HepG2 (cell line): ENCODE measurements at regions not wholly inside any gene's neighbourhood (a gene's known extent, or its start where the extent isn't known, plus 50 kb on each side); places are given as distances from the start of the nearest gene placed in this dataset.

ENCODE experiments used
- ARID4A ChIP-seq: sonication (generic); formaldehyde crosslinking; IDR thresholded peaks from 2 replicates; pipeline ENCODE4 v1.5.0; 2020; ENCODE audit warnings: mild to moderate bottlenecking, missing genetic modification reagents, borderline replicate concordance
- ETV6 ChIP-seq: sonication (generic); formaldehyde crosslinking; conservative IDR thresholded peaks from 2 replicates; pipeline ENCODE4 v1.4.0; 2020; ENCODE audit warnings: missing genetic modification reagents
- GZF1 ChIP-seq: sonication (generic); formaldehyde crosslinking; IDR thresholded peaks from 2 replicates; pipeline ENCODE4 v1.5.1; 2020; ENCODE audit warnings: mild to moderate bottlenecking, missing genetic modification reagents
- HES4 ChIP-seq: sonication (generic); formaldehyde crosslinking; IDR thresholded peaks from 2 replicates; pipeline ENCODE4 v1.9.0; 2021; ENCODE audit warnings: mild to moderate bottlenecking, missing genetic modification reagents, borderline replicate concordance
- IKZF5 ChIP-seq: IDR thresholded peaks from 2 replicates; pipeline ENCODE4 v1.6.1; 2018; ENCODE audit warnings: missing genetic modification reagents, mild to moderate bottlenecking, missing compliant biosample characterization
- KAT2B ChIP-seq: fragments of 150-350 bp; IDR thresholded peaks from 2 replicates; pipeline ENCODE4 v1.6.1; 2014; ENCODE audit warnings: low read depth, low read length, borderline replicate concordance
- MAZ ChIP-seq, 2 experiments: sonication (generic) in 1 of 2; formaldehyde crosslinking in 1 of 2; IDR thresholded peaks; 2 replicates each; pipeline versions ENCODE4 v1.5.0 to v1.6.1; 2012 to 2020; ENCODE audit warnings: low read depth in 2 of 2, mild to moderate bottlenecking in 2 of 2, borderline replicate concordance in 1 of 2, improper control_type of control experiment in 1 of 2, low read length in 1 of 2, missing genetic modification reagents in 1 of 2, moderate library complexity in 1 of 2
- MLX ChIP-seq: IDR thresholded peaks from 2 replicates; pipeline ENCODE4 v1.6.1; 2016
- NFE2L1 ChIP-seq: sonication (generic); formaldehyde crosslinking; IDR thresholded peaks from 2 replicates; pipeline ENCODE4 v1.4.0; 2020; ENCODE audit warnings: missing genetic modification reagents, mild to moderate bottlenecking, borderline replicate concordance
- SCMH1 ChIP-seq: sonication (generic); formaldehyde crosslinking; IDR thresholded peaks from 2 replicates; pipeline ENCODE4 v1.9.0; 2021; ENCODE audit warnings: missing genetic modification reagents, mild to moderate bottlenecking, borderline replicate concordance
- SP5 ChIP-seq: IDR thresholded peaks from 2 replicates; pipeline ENCODE4 v1.6.1; 2016; ENCODE audit warnings: low read depth, borderline replicate concordance
- SPEN ChIP-seq: sonication (generic); formaldehyde crosslinking; IDR thresholded peaks from 2 replicates; pipeline ENCODE4 v1.5.1; 2020; ENCODE audit warnings: low read depth, mild to moderate bottlenecking, missing genetic modification reagents
- TARDBP ChIP-seq: sonication (generic); formaldehyde crosslinking; IDR thresholded peaks from 2 replicates; pipeline ENCODE4 v1.8.0; 2022; ENCODE audit warnings: mild to moderate bottlenecking, missing genetic modification reagents
- TFDP1 ChIP-seq: IDR thresholded peaks from 2 replicates; pipeline ENCODE4 v1.6.1; 2016; ENCODE audit warnings: missing compliant biosample characterization, missing genetic modification reagents, borderline replicate concordance
- XRCC5 ChIP-seq: fragments of 200-400 bp; formaldehyde crosslinking; optimal IDR thresholded peaks from 2 replicates; pipeline ENCODE3; 2017; ENCODE audit warnings: mild to moderate bottlenecking, low read length
- ZFX ChIP-seq: sonication (generic); formaldehyde crosslinking; IDR thresholded peaks from 2 replicates; pipeline ENCODE4 v1.4.0; 2020; ENCODE audit warnings: mild to moderate bottlenecking, low read depth, missing genetic modification reagents, moderate library complexity
- ZNF572 ChIP-seq: sonication (generic); formaldehyde crosslinking; IDR thresholded peaks from 2 replicates; pipeline ENCODE4 v1.5.1; 2020; ENCODE audit warnings: mild to moderate bottlenecking, missing genetic modification reagents
- ZNF687 ChIP-seq: sonication (generic); formaldehyde crosslinking; IDR thresholded peaks from 2 replicates; pipeline ENCODE4 v1.5.1; 2020; ENCODE audit warnings: mild to moderate bottlenecking, missing genetic modification reagents, moderate library complexity

- TF ChIP-seq SP5 (CRISPR knock-in tag) = peak; percentile 87
- TF ChIP-seq TFDP1 (CRISPR knock-in tag) = no peak
- peak; percentile 68; the same call in 1 of the 2 replicates for TF ChIP-seq MLX (CRISPR knock-in tag)
- TF ChIP-seq MAZ (IDR thresholded peaks at IDR 0.05; ENCODE audit: borderline replicate concordance, low read depth, low read length) = no peak
- TF ChIP-seq MAZ (CRISPR knock-in tag; IDR thresholded peaks at IDR 0.05; ENCODE audit: low read depth) = no peak
- TF ChIP-seq XRCC5 = no peak
- no peak for TF ChIP-seq GZF1 (CRISPR knock-in tag)
- no peak for TF ChIP-seq ZNF572 (CRISPR knock-in tag)
- TF ChIP-seq SCMH1 (CRISPR knock-in tag) = no peak
- TF ChIP-seq KAT2B = 0 out of 2 replicates have a peak, but pooled peaks have one; percentile 19
- TF ChIP-seq NFE2L1 (CRISPR knock-in tag) = no peak
- TF ChIP-seq ZFX = peak; percentile 80
- peak; percentile 57; the same call in 1 of the 2 replicates for TF ChIP-seq TARDBP (CRISPR knock-in tag)
- TF ChIP-seq IKZF5 (CRISPR knock-in tag) = peak; percentile 54; the same call in 1 of the 2 replicates
- TF ChIP-seq HES4 (CRISPR knock-in tag) = no peak
- no peak for TF ChIP-seq ETV6 (CRISPR knock-in tag)
- TF ChIP-seq ZNF687 = peak; percentile 66
- TF ChIP-seq ARID4A = peak; percentile 40; the same call in 1 of the 2 replicates
- peak; percentile 40; the same call in 1 of the 2 replicates for TF ChIP-seq SPEN (CRISPR knock-in tag)
These were observed 61.9 kb upstream of the GPBP1 start (continued) for GRCh38 chr5:57111993-57112392.
